HEK293 (cell line): ENCODE measurements at regions not wholly inside any gene's neighbourhood (a gene's known extent, or its start where the extent isn't known, plus 50 kb on each side); places are given as distances from the start of the nearest gene placed in this dataset.

Experiments used
- CTCF ChIA-PET: fragments of 350-600 bp; formaldehyde crosslinking; extraction: SDS; loops from one replicate; lab custom pipeline; 2021; ENCODE audit warnings: antibody characterized with exemption; lab: Yijun Ruan, JAX
- POLR2A ChIA-PET: fragments of 300-600 bp; formaldehyde crosslinking; extraction: SDS; loops from one replicate; lab custom pipeline; 2020; ENCODE audit warnings: antibody characterized with exemption, inconsistent platforms; lab: Yijun Ruan, JAX
- H3K27ac ChIP-seq: fragments of 200-500 bp; sonication (Bioruptor generic); 2 replicates; pipeline ENCODE4 v1.5.1; 2014; ENCODE audit warnings: low read depth, low read length, control low read depth, inconsistent platforms; ENCODE audit errors: extremely low read depth
- H3K36me3 ChIP-seq, 2 experiments: fragments of 200-500 bp in 1 of 2; sonication (Bioruptor generic) in 1 of 2; 1 replicate in 1 of 2; 2 replicates in 1 of 2; pipeline ENCODE4 v1.5.1; 2014 to 2017; ENCODE audit warnings: inconsistent platforms in 2 of 2, low read length in 2 of 2; ENCODE audit not compliant: control insufficient read depth in 2 of 2, insufficient read depth in 1 of 2
- H3K4me1 ChIP-seq: fragments of 200-500 bp; sonication (Bioruptor generic); 2 replicates; pipeline ENCODE4 v1.5.1; 2014; ENCODE audit warnings: mild to moderate bottlenecking, low read length, inconsistent platforms; ENCODE audit not compliant: control insufficient read depth, insufficient read depth
- H3K4me3 ChIP-seq: 2 replicates; pipeline ENCODE4 v1.5.1; 2011; ENCODE audit warnings: low read depth, mild to moderate bottlenecking, control low read depth, low read length, moderate library complexity
- H3K9me3 ChIP-seq: fragments of 200-500 bp; sonication (Bioruptor generic); 2 replicates; pipeline ENCODE4 v1.5.1; 2014; ENCODE audit warnings: low read depth, low read length, inconsistent platforms; ENCODE audit not compliant: control insufficient read depth, insufficient read depth
- AEBP2 ChIP-seq: fragments of 450-650 bp; formaldehyde crosslinking; IDR thresholded peaks from 2 replicates; pipeline ENCODE4 v1.5.1; 2016; ENCODE audit warnings: missing biosample characterization, missing genetic modification characterization, borderline replicate concordance
- HOXD13 ChIP-seq: sonication (generic); formaldehyde crosslinking; IDR thresholded peaks from 2 replicates; pipeline ENCODE4 v1.8.0; 2022; ENCODE audit warnings: missing genetic modification reagents, borderline replicate concordance
- MZF1 ChIP-seq: fragments of 450-650 bp; formaldehyde crosslinking; IDR thresholded peaks from 2 replicates; pipeline ENCODE4 v1.5.1; 2017; ENCODE audit warnings: missing biosample characterization, missing genetic modification characterization, borderline replicate concordance
- PRDM2 ChIP-seq: fragments of 450-650 bp; formaldehyde crosslinking; IDR thresholded peaks from 2 replicates; pipeline ENCODE4 v1.5.1; 2016; ENCODE audit warnings: missing biosample characterization, missing genetic modification characterization, borderline replicate concordance
- SP3 ChIP-seq: fragments of 450-650 bp; formaldehyde crosslinking; IDR thresholded peaks from 2 replicates; pipeline ENCODE4 v1.5.1; 2016; ENCODE audit warnings: missing biosample characterization, missing genetic modification characterization
- TRIM28 ChIP-seq: IDR thresholded peaks from 2 replicates; pipeline ENCODE4 v1.6.1; 2011; ENCODE audit warnings: low read length, control low read depth, borderline replicate concordance
- ZBTB8A ChIP-seq: fragments of 450-650 bp; formaldehyde crosslinking; IDR thresholded peaks from 2 replicates; pipeline ENCODE4 v1.5.1; 2016; ENCODE audit warnings: missing biosample characterization, missing genetic modification characterization
- ZNF157 ChIP-seq: fragments of 450-650 bp; formaldehyde crosslinking; IDR thresholded peaks from 2 replicates; pipeline ENCODE4 v1.5.1; 2016; ENCODE audit warnings: missing biosample characterization, missing genetic modification characterization
- ZNF175 ChIP-seq: fragments of 450-650 bp; formaldehyde crosslinking; IDR thresholded peaks from 2 replicates; pipeline ENCODE4 v1.5.1; 2016; ENCODE audit warnings: missing biosample characterization, missing genetic modification characterization
- ZNF202 ChIP-seq: fragments of 450-650 bp; formaldehyde crosslinking; IDR thresholded peaks from 2 replicates; pipeline ENCODE4 v1.5.1; 2016; ENCODE audit warnings: missing biosample characterization, missing genetic modification characterization, borderline replicate concordance
- ZNF302 ChIP-seq: fragments of 450-650 bp; formaldehyde crosslinking; IDR thresholded peaks from 2 replicates; pipeline ENCODE4 v1.5.1; 2016; ENCODE audit warnings: missing biosample characterization, missing genetic modification characterization, low read depth
- ZNF341 ChIP-seq: fragments of 450-650 bp; formaldehyde crosslinking; IDR thresholded peaks from 2 replicates; pipeline ENCODE4; 2016; ENCODE audit warnings: low read depth, missing biosample characterization, missing genetic modification characterization
- ZNF530 ChIP-seq: fragments of 450-650 bp; formaldehyde crosslinking; IDR thresholded peaks from 2 replicates; pipeline ENCODE4 v1.5.1; 2016; ENCODE audit warnings: low read depth, missing biosample characterization, missing genetic modification characterization
- ZNF549 ChIP-seq: fragments of 450-650 bp; IDR thresholded peaks from 2 replicates; pipeline ENCODE4 v1.5.1; 2018; ENCODE audit warnings: missing biosample characterization, missing genetic modification characterization, mild to moderate bottlenecking, inconsistent platforms, moderate library complexity
- ZNF624 ChIP-seq: fragments of 450-650 bp; formaldehyde crosslinking; IDR thresholded peaks from 2 replicates; pipeline ENCODE4 v1.5.1; 2017; ENCODE audit warnings: missing biosample characterization, missing genetic modification characterization
- ZNF639 ChIP-seq: fragments of 450-650 bp; formaldehyde crosslinking; IDR thresholded peaks from 2 replicates; pipeline ENCODE4 v1.5.1; 2016; ENCODE audit warnings: missing biosample characterization, missing genetic modification characterization
- ZNF670 ChIP-seq: fragments of 450-650 bp; formaldehyde crosslinking; IDR thresholded peaks from 2 replicates; pipeline ENCODE4 v1.5.1; 2016; ENCODE audit warnings: missing biosample characterization, missing genetic modification characterization, low read depth
- TF ChIP-seq, protein P1 (sequence below): fragments of 450-650 bp; formaldehyde crosslinking; IDR thresholded peaks from 2 replicates; pipeline ENCODE4 v1.5.1; 2017; ENCODE audit warnings: missing biosample characterization, missing genetic modification characterization
- TF ChIP-seq, protein P2 (sequence below): fragments of 450-650 bp; formaldehyde crosslinking; conservative IDR thresholded peaks from 2 replicates; pipeline ENCODE4 v1.5.1; 2016; ENCODE audit warnings: low read depth, missing biosample characterization, missing genetic modification characterization

- Histone ChIP-seq H3K4me3 (no peak overlapping the region), H3K36me3 (no peaks in the 10 kb centered on the region), H3K27ac (no peak overlapping the region), H3K4me1 (no peaks in the 10 kb centered on the region), H3K9me3 (no peaks in the 10 kb centered on the region)
- CTCF ChIA-PET: interaction anchor here (0.9 to 2.3 kb wide), 2 partner anchors 80 to 139 kb away, joined by 3 to 6 read pairs; no protein-coding TSS in a partner anchor
- POLR2A ChIA-PET: no interaction called here
- TF ChIP-seq ZNF549 (tag by site-specific recombination) (no peak), PRDM2 (tag by site-specific recombination) (no peak), ZBTB8A (no peak), ZNF302 (tag by site-specific recombination) (no peak), MZF1 (no peak), TRIM28 (no peak), ZNF530 (tag by site-specific recombination) (no peak), ZNF341 (tag by site-specific recombination) (no peak), ZNF639 (tag by site-specific recombination) (no peak), ZNF624 (tag by site-specific recombination) (no peak), HOXD13 (CRISPR knock-in tag) (no peak), AEBP2 (tag by site-specific recombination) (no peak), ZNF175 (no peak), ZNF670 (no peak), ZNF157 (no peak), ZNF202 (tag by site-specific recombination) (no peak), SP3 (tag by site-specific recombination) (no peak)
- TF ChIP-seq, protein P1, sequence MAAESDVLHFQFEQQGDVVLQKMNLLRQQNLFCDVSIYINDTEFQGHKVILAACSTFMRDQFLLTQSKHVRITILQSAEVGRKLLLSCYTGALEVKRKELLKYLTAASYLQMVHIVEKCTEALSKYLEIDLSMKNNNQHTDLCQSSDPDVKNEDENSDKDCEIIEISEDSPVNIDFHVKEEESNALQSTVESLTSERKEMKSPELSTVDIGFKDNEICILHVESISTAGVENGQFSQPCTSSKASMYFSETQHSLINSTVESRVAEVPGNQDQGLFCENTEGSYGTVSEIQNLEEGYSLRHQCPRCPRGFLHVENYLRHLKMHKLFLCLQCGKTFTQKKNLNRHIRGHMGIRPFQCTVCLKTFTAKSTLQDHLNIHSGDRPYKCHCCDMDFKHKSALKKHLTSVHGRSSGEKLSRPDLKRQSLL (tag by site-specific recombination): no peak
- TF ChIP-seq, protein P2, sequence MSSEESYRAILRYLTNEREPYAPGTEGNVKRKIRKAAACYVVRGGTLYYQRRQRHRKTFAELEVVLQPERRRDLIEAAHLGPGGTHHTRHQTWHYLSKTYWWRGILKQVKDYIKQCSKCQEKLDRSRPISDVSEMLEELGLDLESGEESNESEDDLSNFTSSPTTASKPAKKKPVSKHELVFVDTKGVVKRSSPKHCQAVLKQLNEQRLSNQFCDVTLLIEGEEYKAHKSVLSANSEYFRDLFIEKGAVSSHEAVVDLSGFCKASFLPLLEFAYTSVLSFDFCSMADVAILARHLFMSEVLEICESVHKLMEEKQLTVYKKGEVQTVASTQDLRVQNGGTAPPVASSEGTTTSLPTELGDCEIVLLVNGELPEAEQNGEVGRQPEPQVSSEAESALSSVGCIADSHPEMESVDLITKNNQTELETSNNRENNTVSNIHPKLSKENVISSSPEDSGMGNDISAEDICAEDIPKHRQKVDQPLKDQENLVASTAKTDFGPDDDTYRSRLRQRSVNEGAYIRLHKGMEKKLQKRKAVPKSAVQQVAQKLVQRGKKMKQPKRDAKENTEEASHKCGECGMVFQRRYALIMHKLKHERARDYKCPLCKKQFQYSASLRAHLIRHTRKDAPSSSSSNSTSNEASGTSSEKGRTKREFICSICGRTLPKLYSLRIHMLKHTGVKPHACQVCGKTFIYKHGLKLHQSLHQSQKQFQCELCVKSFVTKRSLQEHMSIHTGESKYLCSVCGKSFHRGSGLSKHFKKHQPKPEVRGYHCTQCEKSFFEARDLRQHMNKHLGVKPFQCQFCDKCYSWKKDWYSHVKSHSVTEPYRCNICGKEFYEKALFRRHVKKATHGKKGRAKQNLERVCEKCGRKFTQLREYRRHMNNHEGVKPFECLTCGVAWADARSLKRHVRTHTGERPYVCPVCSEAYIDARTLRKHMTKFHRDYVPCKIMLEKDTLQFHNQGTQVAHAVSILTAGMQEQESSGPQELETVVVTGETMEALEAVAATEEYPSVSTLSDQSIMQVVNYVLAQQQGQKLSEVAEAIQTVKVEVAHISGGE (tag by site-specific recombination): no peak
Measured at GRCh38 chr17:79473876-79474440, 136.9 kb downstream of the RBFOX3 start.
